ENCODE measurements at regions not wholly inside any gene's neighbourhood (a gene's known extent, or its start where the extent isn't known, plus 50 kb on each side); places are given as distances from the start of the nearest gene placed in this dataset.

DNA sequence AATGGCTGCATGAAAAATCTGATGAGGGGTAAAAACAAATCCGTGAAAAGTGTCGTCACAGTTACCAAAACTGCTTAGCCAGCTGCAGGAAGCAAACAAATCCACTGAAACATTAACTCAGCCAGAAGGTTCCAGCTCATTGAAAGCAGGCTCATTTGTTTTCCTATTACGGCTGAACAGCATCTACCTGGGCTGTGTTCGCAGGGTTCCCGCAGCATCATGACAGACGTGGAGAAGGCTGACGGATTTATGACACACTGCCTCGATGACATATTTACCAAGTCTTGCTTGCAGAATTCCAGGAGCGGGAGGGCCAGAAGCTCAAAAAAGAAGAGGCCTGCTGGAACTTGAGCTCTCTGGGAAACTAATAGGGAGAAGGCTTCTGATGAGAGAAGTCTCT, 781.1 kb downstream of the RAB28 start:
- TF ChIP-seq MAFK (IDR thresholded peaks at IDR 0.05; ENCODE audit: partially characterized antibody) (no peak), ZFP36 (IDR thresholded peaks at IDR 0.05; ENCODE audit: borderline replicate concordance, partially characterized antibody) (no peak), CBX8 (IDR thresholded peaks at IDR 0.05) (no peak), CHD4 (IDR thresholded peaks at IDR 0.05; ENCODE audit: borderline replicate concordance) (no peak), KDM1A (IDR thresholded peaks at IDR 0.05; ENCODE audit: low read depth) (no peak), POLR2A (IDR thresholded peaks at IDR 0.05; ENCODE audit: low read length) (no peak), HDAC2 (IDR thresholded peaks at IDR 0.05) (no peak), HOXA7 (CRISPR knock-in tag; IDR thresholded peaks at IDR 0.05) (no peak), MAZ (IDR thresholded peaks at IDR 0.05; ENCODE audit: borderline replicate concordance, low read depth, low read length) (no peak), ESRRA (IDR thresholded peaks at IDR 0.05; ENCODE audit: borderline replicate concordance, low read length) (no peak)
- TF ChIP-seq, protein P1, sequence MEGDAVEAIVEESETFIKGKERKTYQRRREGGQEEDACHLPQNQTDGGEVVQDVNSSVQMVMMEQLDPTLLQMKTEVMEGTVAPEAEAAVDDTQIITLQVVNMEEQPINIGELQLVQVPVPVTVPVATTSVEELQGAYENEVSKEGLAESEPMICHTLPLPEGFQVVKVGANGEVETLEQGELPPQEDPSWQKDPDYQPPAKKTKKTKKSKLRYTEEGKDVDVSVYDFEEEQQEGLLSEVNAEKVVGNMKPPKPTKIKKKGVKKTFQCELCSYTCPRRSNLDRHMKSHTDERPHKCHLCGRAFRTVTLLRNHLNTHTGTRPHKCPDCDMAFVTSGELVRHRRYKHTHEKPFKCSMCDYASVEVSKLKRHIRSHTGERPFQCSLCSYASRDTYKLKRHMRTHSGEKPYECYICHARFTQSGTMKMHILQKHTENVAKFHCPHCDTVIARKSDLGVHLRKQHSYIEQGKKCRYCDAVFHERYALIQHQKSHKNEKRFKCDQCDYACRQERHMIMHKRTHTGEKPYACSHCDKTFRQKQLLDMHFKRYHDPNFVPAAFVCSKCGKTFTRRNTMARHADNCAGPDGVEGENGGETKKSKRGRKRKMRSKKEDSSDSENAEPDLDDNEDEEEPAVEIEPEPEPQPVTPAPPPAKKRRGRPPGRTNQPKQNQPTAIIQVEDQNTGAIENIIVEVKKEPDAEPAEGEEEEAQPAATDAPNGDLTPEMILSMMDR (IDR thresholded peaks at IDR 0.05), result no peak
- TF ChIP-seq, protein P2, sequence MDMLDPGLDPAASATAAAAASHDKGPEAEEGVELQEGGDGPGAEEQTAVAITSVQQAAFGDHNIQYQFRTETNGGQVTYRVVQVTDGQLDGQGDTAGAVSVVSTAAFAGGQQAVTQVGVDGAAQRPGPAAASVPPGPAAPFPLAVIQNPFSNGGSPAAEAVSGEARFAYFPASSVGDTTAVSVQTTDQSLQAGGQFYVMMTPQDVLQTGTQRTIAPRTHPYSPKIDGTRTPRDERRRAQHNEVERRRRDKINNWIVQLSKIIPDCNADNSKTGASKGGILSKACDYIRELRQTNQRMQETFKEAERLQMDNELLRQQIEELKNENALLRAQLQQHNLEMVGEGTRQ (IDR thresholded peaks at IDR 0.05), result no peak
- TF ChIP-seq, protein P3, sequence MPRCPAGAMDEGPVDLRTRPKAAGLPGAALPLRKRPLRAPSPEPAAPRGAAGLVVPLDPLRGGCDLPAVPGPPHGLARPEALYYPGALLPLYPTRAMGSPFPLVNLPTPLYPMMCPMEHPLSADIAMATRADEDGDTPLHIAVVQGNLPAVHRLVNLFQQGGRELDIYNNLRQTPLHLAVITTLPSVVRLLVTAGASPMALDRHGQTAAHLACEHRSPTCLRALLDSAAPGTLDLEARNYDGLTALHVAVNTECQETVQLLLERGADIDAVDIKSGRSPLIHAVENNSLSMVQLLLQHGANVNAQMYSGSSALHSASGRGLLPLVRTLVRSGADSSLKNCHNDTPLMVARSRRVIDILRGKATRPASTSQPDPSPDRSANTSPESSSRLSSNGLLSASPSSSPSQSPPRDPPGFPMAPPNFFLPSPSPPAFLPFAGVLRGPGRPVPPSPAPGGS (IDR thresholded peaks at IDR 0.05), result no peak
